Amniotic epithelial cell (primary cell): ENCODE measurements at regions not wholly inside any gene's neighbourhood (a gene's known extent, or its start where the extent isn't known, plus 50 kb on each side); places are given as distances from the start of the nearest gene placed in this dataset.
A peak's percentile ranks its signal among the peaks of the same experiment; 100 is the strongest.

ENCODE experiments used
- DNase-seq: peaks from one replicate; pipeline ENCODE4 v3.0.0-alpha.2; 2010; ENCODE audit warnings: low read depth

GRCh38 chr4:67122029-67122428 is 423.3 kb downstream of the CENPC start:
- DNase-seq: peak; percentile 32

DNA sequence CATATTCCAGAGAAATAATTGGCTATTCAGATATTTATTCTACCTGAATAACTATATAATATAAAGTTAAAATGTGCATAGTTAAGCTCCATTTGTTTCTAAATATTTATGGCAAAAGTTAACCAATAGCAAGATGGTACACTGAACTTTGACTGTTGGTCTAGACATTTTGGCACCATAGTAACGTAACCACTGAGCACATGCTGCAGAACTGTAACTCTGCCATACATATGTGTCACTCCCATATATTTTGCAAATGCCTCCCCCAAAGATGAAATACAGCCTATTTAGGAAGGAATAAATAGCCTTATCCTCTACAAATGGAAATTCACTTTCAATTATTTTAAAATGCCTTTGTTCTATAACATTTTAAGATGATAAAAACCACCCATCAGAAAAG is 424.9 kb downstream of the CENPC start:
- DNase-seq: no peak

DNA sequence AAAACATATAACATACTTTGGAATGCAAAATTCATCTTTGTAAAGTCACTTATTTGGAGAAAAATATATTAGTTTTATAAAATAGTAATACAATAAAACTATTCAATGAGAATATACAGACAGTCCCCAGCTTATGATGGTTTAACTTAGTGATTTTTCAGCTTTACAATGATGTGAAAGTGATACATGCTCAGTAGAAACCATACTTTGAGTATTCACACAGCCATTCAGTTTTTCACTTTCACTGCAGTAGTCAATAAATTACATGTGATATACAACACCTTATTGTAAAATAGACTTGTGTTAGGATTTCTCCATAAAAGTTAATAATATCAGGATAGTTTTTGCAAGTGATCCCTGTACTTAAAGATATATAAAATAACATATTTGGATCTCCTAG is 436.0 kb downstream of the CENPC start:
- DNase-seq: no peak

DNA sequence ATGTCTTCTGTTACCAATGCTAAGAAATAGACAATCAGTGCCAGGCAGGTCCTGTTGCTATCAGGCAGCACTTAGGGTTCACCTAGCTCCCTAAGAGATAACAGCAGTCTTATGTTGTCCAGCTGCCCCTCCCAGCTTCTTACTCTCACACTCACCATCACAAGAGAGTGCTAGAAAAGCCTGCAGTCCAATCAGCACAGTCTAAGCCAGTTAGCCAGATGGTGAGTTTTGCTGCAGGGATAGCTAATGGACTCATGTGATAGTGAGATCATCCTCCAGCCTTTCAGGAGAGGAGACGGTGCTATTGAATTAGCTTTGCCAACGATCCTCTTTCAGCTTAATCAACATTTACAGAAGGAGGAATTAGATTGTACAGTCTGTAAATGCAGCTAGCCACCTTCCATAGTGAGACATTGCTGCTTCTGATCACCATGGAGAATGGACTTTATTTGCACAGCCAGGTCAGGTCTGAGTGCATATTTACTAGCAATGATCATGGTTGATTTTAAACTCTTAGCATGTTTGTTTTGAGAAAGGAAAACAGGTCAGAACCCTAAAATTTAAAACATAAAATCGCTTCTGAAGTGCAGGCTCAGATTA is 438.3 kb downstream of the CENPC start:
- DNase-seq: peak; percentile 9

DNA sequence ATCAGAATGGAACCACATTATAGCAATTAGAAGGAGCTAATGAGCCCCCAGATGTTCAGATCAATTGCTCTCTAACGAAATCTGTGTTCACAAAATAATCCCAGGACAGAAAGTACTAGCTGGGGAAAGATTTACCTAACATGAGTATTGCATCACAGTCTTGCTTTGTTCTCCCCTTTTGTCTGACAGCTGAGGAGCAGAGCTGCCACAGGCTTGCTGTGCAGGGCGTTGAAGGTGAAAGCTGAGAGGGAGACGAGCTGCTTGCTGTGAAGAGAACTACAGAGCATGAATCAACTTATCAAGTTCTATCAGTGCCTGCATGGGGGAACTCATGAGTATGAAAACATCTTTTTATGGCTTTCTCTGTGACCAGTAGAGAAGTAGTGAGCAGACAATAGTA is 441.2 kb downstream of the CENPC start:
- no peak for DNase-seq

- no peak for DNase-seq
Observed at GRCh38 chr4:67103001-67103747, 442.1 kb downstream of the CENPC start.

GRCh38 chr4:67101612-67102011 is 443.7 kb downstream of the CENPC start:
- no peak for DNase-seq

- no peak for DNase-seq
Observed at GRCh38 chr4:67092351-67092750, 453.0 kb downstream of the CENPC start.

- DNase-seq: no peak
Observed at GRCh38 chr4:67091673-67092072, 453.6 kb downstream of the CENPC start.

GRCh38 chr4:67087897-67088296 is 457.4 kb downstream of the CENPC start:
- DNase-seq: peak; percentile 38

- DNase-seq: no peak
Observed at GRCh38 chr4:67084783-67085182, 460.5 kb downstream of the CENPC start.

DNA sequence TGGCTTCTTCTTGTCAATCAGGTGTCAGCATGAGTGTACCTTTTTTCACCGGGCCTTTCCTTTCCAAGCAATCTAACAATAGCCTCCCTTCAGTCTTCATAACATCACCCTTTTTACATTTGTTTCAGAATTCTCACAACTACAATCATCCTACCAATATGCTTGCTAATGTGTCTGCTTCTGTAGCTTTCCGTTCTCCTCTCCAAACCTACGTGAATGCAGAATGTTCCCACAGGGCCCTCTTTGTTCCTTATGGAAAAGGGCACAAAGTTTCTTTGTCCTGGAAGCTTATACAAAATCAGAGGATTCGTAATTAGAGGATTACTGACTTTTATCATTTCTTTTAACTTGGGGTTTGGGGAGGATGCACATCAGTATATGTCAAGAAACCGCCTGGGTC is 461.8 kb downstream of the CENPC start:
- DNase-seq: no peak

DNA sequence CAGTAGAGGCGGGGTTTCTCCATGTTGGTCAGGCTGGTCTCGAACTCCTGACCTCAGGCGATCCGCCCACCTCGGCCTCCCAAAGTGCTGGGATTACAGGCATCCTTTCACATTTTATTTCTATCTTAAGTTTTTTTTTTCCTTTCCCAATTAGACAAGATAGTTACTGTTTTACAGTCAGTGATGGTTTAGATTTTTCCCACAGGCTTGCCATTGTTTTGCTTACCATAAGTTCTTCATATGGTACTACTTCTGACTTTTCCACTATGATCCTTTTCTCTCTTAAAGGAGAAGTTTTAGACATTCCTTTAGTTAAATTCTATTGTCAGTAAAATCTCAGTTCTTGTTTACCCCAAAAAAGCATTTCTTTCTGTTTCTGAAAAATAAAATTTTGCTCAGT is 462.6 kb downstream of the CENPC start:
- DNase-seq: no peak

DNA sequence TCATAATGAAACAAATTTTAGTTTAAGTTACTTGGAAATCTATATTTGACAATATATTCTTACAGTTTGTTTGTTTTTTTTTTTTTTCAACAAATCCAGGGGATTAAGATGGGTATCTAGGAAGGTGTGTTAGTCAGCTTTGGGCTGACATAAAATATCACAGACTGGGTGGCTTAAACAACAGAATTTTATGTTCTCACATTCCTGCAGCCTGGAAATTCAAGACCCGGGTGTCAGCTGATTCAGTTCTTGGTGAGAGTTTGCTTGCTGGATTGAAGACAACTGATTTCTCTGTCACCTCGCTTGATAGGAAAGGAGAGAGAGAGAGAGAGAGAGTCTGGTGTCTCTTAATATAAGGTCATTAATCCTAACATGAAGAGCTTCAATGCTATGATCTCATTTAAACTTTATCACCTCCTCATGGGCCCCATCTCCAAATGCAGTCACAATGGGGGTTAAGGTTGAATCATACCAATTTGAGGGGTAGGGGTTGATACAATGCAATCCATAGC is 465.2 kb downstream of the CENPC start:
- DNase-seq: no peak

DNA sequence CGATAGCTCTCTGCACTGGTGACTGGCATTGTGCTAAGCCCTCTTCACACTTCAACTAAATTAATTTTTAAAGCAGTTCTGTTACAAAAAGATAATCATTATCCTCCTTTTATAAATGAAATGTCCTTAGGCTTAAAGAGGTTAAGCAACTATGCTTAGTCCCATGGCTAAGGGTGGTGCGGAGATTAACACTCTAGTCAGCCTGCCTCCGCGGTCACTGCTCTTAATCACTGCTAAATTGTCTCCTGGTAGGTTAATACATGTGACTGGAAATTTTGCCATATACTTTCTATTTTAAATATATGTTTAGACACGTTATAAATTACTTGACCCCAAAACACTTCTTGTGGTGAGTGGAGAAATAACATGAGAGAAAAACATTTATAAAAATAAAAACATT is 473.7 kb downstream of the CENPC start:
- DNase-seq: no peak

DNA sequence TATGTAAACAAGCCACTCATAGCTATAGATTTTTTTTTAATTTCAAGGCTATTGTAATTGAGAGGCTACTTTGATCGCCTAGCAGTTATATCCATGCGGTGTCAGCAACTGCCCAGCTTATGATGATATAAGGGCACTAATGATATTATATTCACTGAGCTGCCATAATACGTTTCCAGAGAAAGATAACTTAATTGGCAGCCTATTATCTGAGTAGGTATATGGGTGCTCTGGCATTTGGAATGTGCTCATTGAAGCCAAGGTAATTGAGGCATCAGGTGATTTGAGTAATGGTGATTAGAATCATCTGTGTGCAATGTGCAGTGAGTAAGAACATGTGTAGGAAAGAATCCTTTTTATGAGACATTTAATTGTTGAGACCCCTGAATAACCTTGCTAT is 490.0 kb downstream of the CENPC start:
- no peak for DNase-seq

DNA sequence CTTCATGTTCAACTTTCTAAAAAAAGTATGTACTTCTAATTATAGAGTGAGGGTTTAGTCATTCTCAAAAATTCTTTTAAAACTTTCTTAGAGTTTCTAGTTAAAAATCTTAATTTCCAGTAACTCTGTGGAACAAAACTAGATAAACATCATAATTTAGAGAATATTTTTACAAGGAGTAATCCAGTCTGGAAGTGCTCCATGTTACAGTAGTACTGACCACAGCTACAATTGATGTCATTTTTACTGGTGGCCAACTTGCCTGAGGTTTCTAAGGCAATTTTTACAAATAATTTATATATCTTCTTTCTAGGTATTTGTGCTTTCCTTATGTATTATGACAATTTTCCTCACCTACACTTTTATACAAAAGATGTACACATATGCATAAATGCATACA is 490.4 kb downstream of the CENPC start:
- DNase-seq: peak; percentile 29

- no peak for DNase-seq
Observed at GRCh38 chr4:67052814-67053675, 492.3 kb downstream of the CENPC start.

DNA sequence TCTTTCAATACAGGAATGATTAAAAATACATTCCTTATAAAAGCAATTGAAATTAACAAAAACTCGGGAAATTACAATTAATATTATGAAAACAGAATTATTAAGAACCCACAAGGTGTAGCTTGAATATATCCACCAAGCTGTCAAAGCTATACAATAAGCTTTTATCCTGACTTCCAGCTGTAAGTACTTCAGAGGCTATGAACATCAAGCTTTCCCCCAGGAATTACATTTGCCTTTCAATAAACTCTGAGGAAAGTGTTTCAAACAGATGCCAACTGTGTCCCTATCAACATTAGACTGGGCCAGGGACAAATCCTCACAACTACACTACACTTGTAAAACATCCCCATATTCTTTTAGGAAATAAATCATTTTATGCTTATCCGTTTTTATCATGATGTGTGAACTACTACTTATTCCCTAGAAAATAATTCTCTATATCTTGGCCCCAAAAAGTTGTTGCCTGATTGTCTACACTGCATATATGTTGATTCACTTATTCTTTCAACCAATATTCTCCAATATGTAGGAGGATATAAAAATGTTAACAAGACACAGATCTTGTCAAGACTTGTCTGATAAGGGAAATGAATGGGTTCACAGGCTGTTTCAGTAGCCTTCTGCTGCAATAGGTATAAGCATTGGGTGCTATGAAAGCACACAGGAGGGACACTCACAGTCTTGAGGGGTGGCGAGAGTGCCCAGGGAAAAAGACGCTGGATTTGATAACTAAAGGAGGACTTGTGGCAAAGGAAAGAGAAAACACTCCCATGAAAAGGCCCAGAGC is 494.1 kb downstream of the CENPC start:
- DNase-seq: no peak

- DNase-seq: no peak
Observed at GRCh38 chr4:67049446-67049845, 495.9 kb downstream of the CENPC start.

DNA sequence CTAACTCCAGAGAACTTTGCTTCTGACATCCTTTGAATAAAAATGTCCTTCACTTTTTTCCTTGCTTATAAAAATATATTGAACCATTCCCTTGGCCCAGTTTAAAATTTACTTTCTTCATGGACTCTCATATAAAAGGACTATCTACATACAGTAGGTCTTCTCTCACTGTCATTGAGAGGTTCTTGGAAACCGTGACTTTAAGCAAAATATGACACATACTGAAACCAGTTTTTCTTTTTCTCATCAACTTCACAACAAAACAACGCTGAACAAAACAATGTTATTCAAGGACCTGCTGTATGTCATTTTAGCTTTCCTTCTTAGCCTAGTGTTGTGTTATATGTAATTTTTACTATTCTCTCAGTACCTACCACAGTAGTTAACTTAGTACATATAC is 496.8 kb downstream of the CENPC start:
- no peak for DNase-seq

DNA sequence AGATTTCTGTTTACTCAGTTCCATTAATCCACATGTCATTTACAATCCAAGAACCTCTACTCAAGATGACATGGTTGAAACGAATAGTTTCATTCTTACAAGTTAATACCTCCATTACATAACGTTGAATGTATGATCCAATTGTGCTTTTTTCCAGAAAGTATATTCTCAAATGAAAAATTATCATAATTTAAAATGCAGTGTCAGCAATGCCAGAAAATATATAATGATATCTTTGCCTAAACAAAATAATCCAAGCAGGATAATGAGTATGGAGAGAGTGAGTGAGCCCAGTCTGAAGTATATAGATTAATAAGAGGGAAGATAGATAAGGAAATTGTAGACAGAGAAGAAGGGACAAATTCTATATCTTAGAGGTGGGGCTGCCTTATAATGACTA is 505.0 kb downstream of the CENPC start:
- DNase-seq: no peak
